ENCODE measurements at regions not wholly inside any gene's neighbourhood (a gene's known extent, or its start where the extent isn't known, plus 50 kb on each side); places are given as distances from the start of the nearest gene placed in this dataset.

DNA sequence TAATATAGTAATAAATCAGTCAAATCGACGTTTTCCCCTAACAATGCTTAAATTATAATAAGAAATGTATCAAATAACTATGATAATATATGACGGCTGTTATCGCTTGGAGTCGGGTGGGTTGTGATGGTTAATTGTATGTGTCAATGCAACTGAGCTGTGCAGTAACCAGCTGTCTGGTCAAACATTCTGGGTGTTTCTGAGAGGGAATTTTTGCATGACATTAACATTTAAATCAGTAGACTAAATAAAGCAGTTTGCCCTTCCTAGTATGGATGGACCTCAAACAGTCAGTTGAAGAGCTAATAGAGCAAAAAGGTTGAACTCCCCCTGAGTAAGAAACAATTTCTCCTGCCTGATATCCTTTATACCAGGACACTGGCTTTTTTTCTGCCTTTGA lies 96.7 kb downstream of the YIPF7 start:
- FAIRE-seq: no peak
- H3K9me3 ChIP-seq (ENCODE audit: control insufficient read depth, low read depth, low read length): no peaks in the 10 kb centered on the region
- no peak overlapping the region for H3K9ac ChIP-seq (ENCODE audit: control insufficient read depth, extremely low read depth, insufficient read depth, low read length)

DNA sequence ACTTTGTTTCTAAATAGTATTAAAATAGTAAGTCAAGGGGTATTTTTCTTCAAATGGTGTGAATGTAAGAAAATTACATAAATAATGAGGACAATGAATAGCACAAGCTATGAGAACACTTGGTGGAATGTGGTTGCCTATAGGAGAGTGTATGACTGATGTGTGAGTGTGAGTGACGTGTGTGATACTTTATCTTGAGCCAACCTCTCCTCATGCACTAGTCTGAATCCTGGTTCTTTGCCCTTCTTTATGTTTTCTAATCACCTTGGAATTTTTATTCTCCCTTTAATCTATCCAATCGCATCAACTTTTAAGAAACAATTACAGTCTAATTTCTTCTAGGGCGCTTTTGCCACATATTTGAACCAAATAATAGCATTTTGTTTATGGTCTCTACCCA lies 98.2 kb downstream of the YIPF7 start:
- FAIRE-seq (peak; percentile 92), DNase-seq (ENCODE audit: low read depth, low spot score) (no peak)
- no peaks in the 10 kb centered on the region for H3K9me1 ChIP-seq (ENCODE audit: control insufficient read depth, extremely low read depth, insufficient read depth, low read length)
- H3K79me2 ChIP-seq (ENCODE audit: control insufficient read depth, insufficient read depth, low read length): no peaks in the 10 kb centered on the region
- H3K27me3 ChIP-seq (ENCODE audit: control insufficient read depth, extremely low read depth, insufficient read depth, low read length): no peaks in the 10 kb centered on the region
- no peak overlapping the region for H3K4me2 ChIP-seq (ENCODE audit: control insufficient read depth, extremely low read depth, insufficient read depth, low read depth, low read length)
- H2AFZ ChIP-seq (ENCODE audit: control insufficient read depth, low read length): no peak overlapping the region
- no peaks in the 10 kb centered on the region for H3K9me3 ChIP-seq (ENCODE audit: control insufficient read depth, low read depth, low read length)
- dilution Hi-C loops (cut with MboI; ENCODE audit: extremely low pct_ligation_motif_present, low sequenced_read_pairs): no loop called here
- H4K20me1 ChIP-seq (ENCODE audit: control insufficient read depth, extremely low read depth, insufficient read depth, low read length): no peaks in the 10 kb centered on the region
- H3K4me1 ChIP-seq (ENCODE audit: control insufficient read depth, extremely low read depth, insufficient read depth, low read length): peaks cover 4% of the 10 kb centered on the region
- H3K36me3 ChIP-seq (ENCODE audit: control insufficient read depth in 2 of 2, extremely low read depth in 1 of 2, insufficient read depth in 2 of 2, low read length in 2 of 2): no peaks in the 10 kb centered on the region
- H3K4me3 ChIP-seq (ENCODE audit: control insufficient read depth in 2 of 3, extremely low read depth in 1 of 3, insufficient read depth in 2 of 3, low read depth in 1 of 3, low read length in 3 of 3): no peak overlapping the region
- H3K9ac ChIP-seq (ENCODE audit: control insufficient read depth, extremely low read depth, insufficient read depth, low read length): no peak overlapping the region
- TF ChIP-seq, protein P1, sequence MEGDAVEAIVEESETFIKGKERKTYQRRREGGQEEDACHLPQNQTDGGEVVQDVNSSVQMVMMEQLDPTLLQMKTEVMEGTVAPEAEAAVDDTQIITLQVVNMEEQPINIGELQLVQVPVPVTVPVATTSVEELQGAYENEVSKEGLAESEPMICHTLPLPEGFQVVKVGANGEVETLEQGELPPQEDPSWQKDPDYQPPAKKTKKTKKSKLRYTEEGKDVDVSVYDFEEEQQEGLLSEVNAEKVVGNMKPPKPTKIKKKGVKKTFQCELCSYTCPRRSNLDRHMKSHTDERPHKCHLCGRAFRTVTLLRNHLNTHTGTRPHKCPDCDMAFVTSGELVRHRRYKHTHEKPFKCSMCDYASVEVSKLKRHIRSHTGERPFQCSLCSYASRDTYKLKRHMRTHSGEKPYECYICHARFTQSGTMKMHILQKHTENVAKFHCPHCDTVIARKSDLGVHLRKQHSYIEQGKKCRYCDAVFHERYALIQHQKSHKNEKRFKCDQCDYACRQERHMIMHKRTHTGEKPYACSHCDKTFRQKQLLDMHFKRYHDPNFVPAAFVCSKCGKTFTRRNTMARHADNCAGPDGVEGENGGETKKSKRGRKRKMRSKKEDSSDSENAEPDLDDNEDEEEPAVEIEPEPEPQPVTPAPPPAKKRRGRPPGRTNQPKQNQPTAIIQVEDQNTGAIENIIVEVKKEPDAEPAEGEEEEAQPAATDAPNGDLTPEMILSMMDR (optimal IDR thresholded peaks at IDR 0.05 in 1 of 3, IDR thresholded peaks at IDR 0.05 in 1 of 3, conservative IDR thresholded peaks at IDR 0.05 in 1 of 3; ENCODE audit: extremely low read depth in 1 of 3, insufficient read depth in 2 of 3, low read length in 3 of 3): no peak
- TF ChIP-seq EZH2 (IDR thresholded peaks at IDR 0.05; ENCODE audit: low read length): no peak
- no peak overlapping the region for H3K27ac ChIP-seq (ENCODE audit: control insufficient read depth, insufficient read depth, low read length)

More for the DNA sequence above, 96.7 kb downstream of the YIPF7 start:
- no peak for TF ChIP-seq EZH2 (IDR thresholded peaks at IDR 0.05; ENCODE audit: low read length)
- TF ChIP-seq, protein P1 (optimal IDR thresholded peaks at IDR 0.05 in 1 of 3, IDR thresholded peaks at IDR 0.05 in 1 of 3, conservative IDR thresholded peaks at IDR 0.05 in 1 of 3; ENCODE audit: extremely low read depth in 1 of 3, insufficient read depth in 2 of 3, low read length in 3 of 3): no peak
- Histone ChIP-seq H4K20me1 (ENCODE audit: control insufficient read depth, extremely low read depth, insufficient read depth, low read length) (no peaks in the 10 kb centered on the region), H3K27me3 (ENCODE audit: control insufficient read depth, extremely low read depth, insufficient read depth, low read length) (no peaks in the 10 kb centered on the region), H3K79me2 (ENCODE audit: control insufficient read depth, insufficient read depth, low read length) (no peaks in the 10 kb centered on the region), H3K36me3 (ENCODE audit: control insufficient read depth in 2 of 2, extremely low read depth in 1 of 2, insufficient read depth in 2 of 2, low read length in 2 of 2) (no peaks in the 10 kb centered on the region), H3K4me2 (ENCODE audit: control insufficient read depth, extremely low read depth, insufficient read depth, low read depth, low read length) (no peak overlapping the region), H3K9me1 (ENCODE audit: control insufficient read depth, extremely low read depth, insufficient read depth, low read length) (no peaks in the 10 kb centered on the region), H2AFZ (ENCODE audit: control insufficient read depth, low read length) (no peak overlapping the region), H3K4me1 (ENCODE audit: control insufficient read depth, extremely low read depth, insufficient read depth, low read length) (peaks cover 4% of the 10 kb centered on the region), H3K27ac (ENCODE audit: control insufficient read depth, insufficient read depth, low read length) (no peak overlapping the region), H3K4me3 (ENCODE audit: control insufficient read depth in 2 of 3, extremely low read depth in 1 of 3, insufficient read depth in 2 of 3, low read depth in 1 of 3, low read length in 3 of 3) (no peak overlapping the region)
- DNase-seq (ENCODE audit: low read depth, low spot score): no peak
- dilution Hi-C loops (cut with MboI; ENCODE audit: extremely low pct_ligation_motif_present, low sequenced_read_pairs): no loop called here

Data from keratinocyte (primary cell).